OCI-LY7 (cell line): ENCODE measurements at regions not wholly inside any gene's neighbourhood (a gene's known extent, or its start where the extent isn't known, plus 50 kb on each side); places are given as distances from the start of the nearest gene placed in this dataset.
"Not testable (repeated sequence)": the region's sequence is repeated elsewhere in the genome, so short reads cannot be mapped to it uniquely, and the experiment has no call there.

ENCODE experiments used
- BruUV-seq: library from RNA; stranded (reverse); fragments of 400-500 nt; replicated peaks from 2 replicates; lab custom pipeline; 2021; lab: Mats Ljungman, UMichigan
- CTCF ChIA-PET: fragments of 300-600 bp; sonication (Branson Sonifier 250); formaldehyde crosslinking; loops from one replicate; lab custom pipeline; 2022; ENCODE audit warnings: antibody characterized with exemption; ENCODE audit not compliant: unreplicated experiment; lab: Charles Lee
- POLR2A ChIA-PET: fragments of 300-600 bp; sonication (Branson Sonifier 250); formaldehyde crosslinking; loops from one replicate; lab custom pipeline; 2022; ENCODE audit warnings: antibody characterized with exemption; lab: Charles Lee
- DNase-seq: peaks from one replicate; pipeline ENCODE4 v3.0.0-alpha.2; 2015; ENCODE audit warnings: low spot score
- H2AFZ ChIP-seq: fragments of 200-600 bp; sonication (generic), shearing (Covaris generic); 2 replicates; pipeline ENCODE4 v1.6.1; 2014; ENCODE audit warnings: mild to moderate bottlenecking, antibody characterized with exemption, low read length, moderate library complexity
- H3K27ac ChIP-seq: fragments of 200-600 bp; sonication (generic); 2 replicates; pipeline ENCODE4 v1.5.1; 2014; ENCODE audit warnings: mixed run types, low read depth, mild to moderate bottlenecking, moderate library complexity, low read length, inconsistent platforms; ENCODE audit not compliant: poor library complexity, severe bottlenecking
- H3K36me3 ChIP-seq: fragments of 200-600 bp; sonication (generic); 2 replicates; pipeline ENCODE4 v1.6.1; 2014; ENCODE audit warnings: mild to moderate bottlenecking, antibody characterized with exemption, low read length, moderate library complexity, mixed read lengths; ENCODE audit not compliant: insufficient read depth
- H3K4me1 ChIP-seq: fragments of 200-600 bp; sonication (generic); 2 replicates; pipeline ENCODE4 v1.5.1; 2014; ENCODE audit warnings: mild to moderate bottlenecking, low read length; ENCODE audit not compliant: insufficient read depth, poor library complexity, severe bottlenecking
- H3K4me2 ChIP-seq: fragments of 200-600 bp; sonication (generic); 2 replicates; pipeline ENCODE4 v1.6.1; 2014; ENCODE audit warnings: mild to moderate bottlenecking, low read length
- H3K4me3 ChIP-seq: fragments of 200-600 bp; sonication (generic); 2 replicates; pipeline ENCODE4 v1.5.1; 2014; ENCODE audit warnings: mild to moderate bottlenecking, low read depth, low read length; ENCODE audit not compliant: poor library complexity, severe bottlenecking
- H3K79me2 ChIP-seq: fragments of 200-600 bp; sonication (generic); 2 replicates; pipeline ENCODE4 v1.6.1; 2016; ENCODE audit warnings: low read depth, mild to moderate bottlenecking, low read length, moderate library complexity, mixed read lengths; ENCODE audit not compliant: insufficient read depth
- H3K9me2 ChIP-seq: fragments of 200-600 bp; sonication (generic); 2 replicates; pipeline ENCODE4 v1.6.1; 2016; ENCODE audit warnings: mild to moderate bottlenecking, low read length, mixed read lengths; ENCODE audit not compliant: insufficient read depth
- H3K9me3 ChIP-seq: fragments of 200-600 bp; sonication (generic); 2 replicates; pipeline ENCODE4 v1.6.1; 2014; ENCODE audit warnings: mild to moderate bottlenecking, mixed run types, low read length, mixed read lengths
- H4K20me1 ChIP-seq: fragments of 200-600 bp; sonication (generic); 2 replicates; pipeline ENCODE4 v1.6.1; 2014; ENCODE audit warnings: mild to moderate bottlenecking, antibody characterized with exemption, low read length, moderate library complexity, mixed read lengths; ENCODE audit not compliant: insufficient read depth
- intact Hi-C: fragments of 100-400 bp; cut with micrococcal nuclease; formaldehyde crosslinking; loops from one replicate; pipeline ENCODE4 v1.10.0; 2022; ENCODE audit not compliant: unreplicated experiment

DNA sequence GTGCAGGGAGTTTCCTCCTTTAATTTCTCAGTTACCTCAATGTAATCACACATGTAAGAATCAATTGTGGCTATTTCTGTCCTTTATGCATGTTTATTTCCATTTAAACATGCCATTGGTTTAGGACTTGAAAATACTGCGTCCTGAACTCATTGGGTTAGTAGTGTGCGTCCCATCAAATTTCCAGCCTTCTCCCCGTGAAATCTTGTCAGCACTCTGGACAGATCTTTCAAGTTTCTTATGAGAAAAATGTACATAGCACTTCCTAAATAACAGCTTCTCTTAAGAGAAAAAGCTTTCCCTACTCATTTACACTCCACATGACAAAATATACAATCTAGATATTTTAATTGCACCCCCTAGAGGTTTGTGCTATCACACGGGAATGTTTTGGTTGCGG, 353.9 kb upstream of the FOLH1 start:
- CTCF ChIA-PET, H3K4me2 ChIP-seq, POLR2A ChIA-PET, H3K9me3 ChIP-seq, intact Hi-C loops, H3K79me2 ChIP-seq, H3K27ac ChIP-seq, H3K36me3 ChIP-seq, H3K9me2 ChIP-seq, H3K4me1 ChIP-seq, DNase-seq, H2AFZ ChIP-seq, BruUV-seq, H3K4me3 ChIP-seq, H4K20me1 ChIP-seq: not testable (repeated sequence)

DNA sequence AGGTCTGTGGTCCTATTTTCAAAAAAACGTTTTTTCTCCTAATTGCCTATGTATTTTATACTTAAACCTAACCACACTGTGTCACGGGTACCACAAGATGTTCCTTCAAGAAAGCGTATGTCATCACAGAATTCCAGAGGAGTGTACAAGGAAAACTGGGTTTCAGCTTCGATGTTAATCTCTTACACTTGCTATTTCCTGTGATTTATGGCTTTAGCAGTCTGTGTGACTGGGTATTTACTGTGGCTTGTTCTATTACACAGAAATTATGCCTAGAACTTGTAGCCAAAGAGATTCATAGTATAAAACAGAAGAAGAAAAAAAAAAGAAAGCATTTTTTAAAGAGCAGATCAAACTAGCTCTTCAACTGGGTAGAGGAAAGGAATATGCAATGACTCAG, 371.1 kb upstream of the FOLH1 start:
- POLR2A ChIA-PET: interaction anchor here (0.7 kb wide), 1 partner anchor 38 kb away, joined by 3 read pairs; no protein-coding TSS in a partner anchor
- H3K9me3 ChIP-seq, H3K4me1 ChIP-seq, CTCF ChIA-PET, H3K36me3 ChIP-seq, H3K4me2 ChIP-seq, BruUV-seq, H4K20me1 ChIP-seq, DNase-seq, H3K27ac ChIP-seq, H3K9me2 ChIP-seq, H3K79me2 ChIP-seq, intact Hi-C loops, H3K4me3 ChIP-seq, H2AFZ ChIP-seq: not testable (repeated sequence)

DNA sequence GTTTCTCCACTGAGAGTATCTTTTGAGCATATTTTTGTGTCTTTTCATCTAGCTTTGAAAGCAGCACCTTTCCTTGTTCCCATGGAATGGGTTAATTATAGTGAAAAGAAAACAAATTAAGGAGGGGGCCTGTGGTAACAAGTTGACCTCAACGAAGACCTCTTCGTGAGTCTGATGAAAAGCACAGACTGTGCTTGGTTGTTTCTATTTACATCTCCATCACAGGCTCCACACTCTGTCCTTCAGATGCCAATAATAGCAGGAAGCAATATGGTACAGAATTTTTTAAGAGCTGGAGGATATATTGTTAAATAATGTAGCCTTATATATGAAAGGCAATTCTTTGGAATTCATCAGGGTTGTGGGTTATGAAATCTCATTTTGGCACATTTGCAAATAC, 366.7 kb upstream of the OR4C13 start:
- H4K20me1 ChIP-seq, H3K9me2 ChIP-seq, POLR2A ChIA-PET, H3K79me2 ChIP-seq, intact Hi-C loops, H3K4me2 ChIP-seq, H3K36me3 ChIP-seq, H3K4me3 ChIP-seq, CTCF ChIA-PET, H3K9me3 ChIP-seq, DNase-seq, BruUV-seq, H2AFZ ChIP-seq, H3K27ac ChIP-seq, H3K4me1 ChIP-seq: not testable (repeated sequence)

DNA sequence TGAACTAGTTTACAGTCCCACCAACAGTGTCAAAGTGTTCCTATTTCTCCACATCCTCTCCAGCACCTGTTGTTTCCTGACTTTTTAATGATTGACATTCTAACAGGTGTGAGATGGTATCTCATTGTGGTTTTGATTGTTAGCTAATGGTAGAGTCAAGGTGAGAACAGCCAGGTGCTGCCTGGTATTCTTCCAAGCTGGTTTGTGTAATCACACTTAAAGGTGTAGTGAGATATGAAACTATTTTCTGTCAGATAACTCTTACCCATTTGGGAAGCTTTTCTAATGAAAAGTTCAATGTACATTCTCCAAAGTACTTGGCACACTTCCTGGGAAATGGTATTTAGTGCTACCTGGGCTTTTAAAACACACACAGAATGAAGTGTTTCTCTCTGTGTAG, 343.3 kb upstream of the OR4C13 start:
- H3K79me2 ChIP-seq, H3K9me3 ChIP-seq, H3K9me2 ChIP-seq, intact Hi-C loops, H2AFZ ChIP-seq, DNase-seq, H4K20me1 ChIP-seq, CTCF ChIA-PET, H3K4me3 ChIP-seq, BruUV-seq, H3K36me3 ChIP-seq, POLR2A ChIA-PET, H3K4me1 ChIP-seq, H3K4me2 ChIP-seq, H3K27ac ChIP-seq: not testable (repeated sequence)

- CTCF ChIA-PET, POLR2A ChIA-PET, H3K27ac ChIP-seq, DNase-seq, BruUV-seq, H3K4me2 ChIP-seq, H3K4me3 ChIP-seq, H3K4me1 ChIP-seq, intact Hi-C loops, H4K20me1 ChIP-seq, H3K36me3 ChIP-seq, H2AFZ ChIP-seq, H3K9me3 ChIP-seq, H3K9me2 ChIP-seq, H3K79me2 ChIP-seq: not testable (repeated sequence)
Observed at GRCh38 chr11:49623872-49624271, 328.3 kb upstream of the OR4C13 start.

- intact Hi-C loops, BruUV-seq: not testable (repeated sequence)
Observed at GRCh38 chr11:49670705-49671104, 281.5 kb upstream of the OR4C13 start.

GRCh38 chr11:49702121-49702520, 250.1 kb upstream of the OR4C13 start:
- H3K36me3 ChIP-seq, H2AFZ ChIP-seq, BruUV-seq, H4K20me1 ChIP-seq, H3K4me2 ChIP-seq, H3K79me2 ChIP-seq, CTCF ChIA-PET, H3K4me1 ChIP-seq, H3K9me3 ChIP-seq, DNase-seq, POLR2A ChIA-PET, H3K27ac ChIP-seq, intact Hi-C loops, H3K9me2 ChIP-seq, H3K4me3 ChIP-seq: not testable (repeated sequence)

More at GRCh38 chr11:49670705-49671104, 281.5 kb upstream of the OR4C13 start:
- H3K79me2 ChIP-seq, H4K20me1 ChIP-seq, H3K27ac ChIP-seq, H3K4me2 ChIP-seq, CTCF ChIA-PET, DNase-seq, H3K4me1 ChIP-seq, H2AFZ ChIP-seq, H3K4me3 ChIP-seq, H3K9me3 ChIP-seq, POLR2A ChIA-PET, H3K9me2 ChIP-seq, H3K36me3 ChIP-seq: not testable (repeated sequence)
